HL-60 (cell line): ENCODE measurements at regions not wholly inside any gene's neighbourhood (a gene's known extent, or its start where the extent isn't known, plus 50 kb on each side); places are given as distances from the start of the nearest gene placed in this dataset.

ENCODE experiments used
- DNase-seq, 2 experiments: peaks; one replicate each; pipeline ENCODE4 v3.0.0-alpha.2; 2010 to 2020; ENCODE audit warnings: low read depth in 1 of 2, low spot score in 1 of 2
- H3K27ac ChIP-seq: fragments of 250-450 bp; sonication (Bioruptor Pico); replicated peaks from 2 replicates; pipeline ENCODE4 v1.5.1; 2020; ENCODE audit warnings: mild to moderate bottlenecking, moderate library complexity
- H3K27me3 ChIP-seq: fragments of 250-450 bp; sonication (Bioruptor Pico); 2 replicates; pipeline ENCODE4 v1.5.1; 2021; ENCODE audit warnings: mild to moderate bottlenecking, moderate library complexity; ENCODE audit not compliant: insufficient read depth, poor library complexity, severe bottlenecking
- H3K4me3 ChIP-seq: replicated peaks from 2 replicates; pipeline ENCODE4 v1.5.1; 2011; ENCODE audit warnings: mild to moderate bottlenecking, control low read depth, low read length; ENCODE audit not compliant: insufficient read depth
- CTCF ChIP-seq: IDR thresholded peaks from one replicate; pipeline ENCODE4 v1.5.1; 2011; ENCODE audit warnings: low read length, control low read depth, inconsistent platforms; ENCODE audit not compliant: insufficient read depth
- GABPA ChIP-seq: IDR thresholded peaks from 2 replicates; pipeline ENCODE4 v1.6.1; 2012; ENCODE audit warnings: low read depth
- POLR2AphosphoS5 ChIP-seq: IDR thresholded peaks from 2 replicates; pipeline ENCODE4 v1.6.1; 2012; ENCODE audit warnings: low read depth
- REST ChIP-seq: IDR thresholded peaks from 2 replicates; pipeline ENCODE4 v1.6.1; 2012; ENCODE audit warnings: low read depth; ENCODE audit not compliant: insufficient replicate concordance
- SPI1 ChIP-seq: IDR thresholded peaks from 2 replicates; pipeline ENCODE4 v1.6.1; 2012; ENCODE audit warnings: low read depth, mild to moderate bottlenecking, borderline replicate concordance

GRCh38 chr4:161248880-161249279, 914.9 kb downstream of the FSTL5 start:
- Histone ChIP-seq H3K4me3 (no peak overlapping the region), H3K27me3 (no peaks in the 10 kb centered on the region), H3K27ac (no peak overlapping the region)
- TF ChIP-seq CTCF (no peak), REST (no peak)
- DNase-seq, result no peak

GRCh38 chr4:161247831-161248230, 916.0 kb downstream of the FSTL5 start:
- TF ChIP-seq CTCF (no peak), SPI1 (no peak), GABPA (no peak)
- no peak overlapping the region for H3K4me3 ChIP-seq
- no peak for DNase-seq
- no peak overlapping the region for H3K27ac ChIP-seq
- no peaks in the 10 kb centered on the region for H3K27me3 ChIP-seq

GRCh38 chr4:161238033-161238432, 925.8 kb downstream of the FSTL5 start:
- no peak for DNase-seq
- Histone ChIP-seq H3K27me3 (no peaks in the 10 kb centered on the region), H3K4me3 (no peak overlapping the region), H3K27ac (no peak overlapping the region)
- TF ChIP-seq GABPA (no peak), REST (no peak), SPI1 (no peak), POLR2AphosphoS5 (no peak), CTCF (no peak)

GRCh38 chr4:161237495-161237894, 926.3 kb downstream of the FSTL5 start:
- no peak for TF ChIP-seq POLR2AphosphoS5
- TF ChIP-seq REST, result no peak
- no peak for TF ChIP-seq GABPA
- TF ChIP-seq CTCF, result no peak
- TF ChIP-seq SPI1, result no peak
- Histone ChIP-seq H3K4me3 (no peak overlapping the region), H3K27me3 (no peaks in the 10 kb centered on the region), H3K27ac (no peak overlapping the region)
- DNase-seq, result no peak
